ENCODE measurements at regions not wholly inside any gene's neighbourhood (a gene's known extent, or its start where the extent isn't known, plus 50 kb on each side); places are given as distances from the start of the nearest gene placed in this dataset.

DNA sequence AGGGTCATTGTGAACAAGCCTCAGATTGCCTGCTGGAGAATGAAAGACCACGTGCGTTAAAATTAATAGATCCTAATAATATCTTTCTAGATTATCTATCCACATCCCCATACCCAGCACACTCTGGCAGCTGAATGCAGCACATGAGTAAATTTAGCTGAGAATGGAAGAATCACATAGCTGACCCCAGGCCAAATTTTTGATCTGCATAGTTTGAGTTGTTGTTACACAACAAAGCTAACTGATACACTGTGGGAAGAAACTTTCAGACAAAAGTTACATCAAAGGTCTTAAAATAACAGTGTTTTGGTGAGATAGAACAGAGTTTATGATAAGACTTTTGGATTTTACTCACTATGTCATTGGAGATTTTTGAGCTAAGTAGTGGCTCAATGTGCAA, 72.4 kb upstream of the ANXA10 start:
- Histone ChIP-seq H3K4me2 (ENCODE audit: insufficient read depth in 1 of 2, low read depth in 2 of 2, low read length in 2 of 2) (no peak overlapping the region), H3K27me3 (replicated peaks in 1 of 4; ENCODE audit: control insufficient read depth in 3 of 4, extremely low read depth in 1 of 4, insufficient read depth in 3 of 4, low read length in 3 of 4) (no peaks in the 10 kb centered on the region), H3K27ac (ENCODE audit: low read depth, low read length) (no peak overlapping the region), H3K79me1 (ENCODE audit: low read depth, low read length) (no peaks in the 10 kb centered on the region), H2AFZ (ENCODE audit: low read length) (no peak overlapping the region), H3K9me3 (ENCODE audit: insufficient read depth in 2 of 2, low read depth in 1 of 2, low read length in 1 of 2) (peaks cover 20 to 21% of the 10 kb centered on the region in 2 experiments), H3K79me2 (ENCODE audit: control insufficient read depth in 1 of 2, insufficient read depth in 2 of 2, low read length in 2 of 2) (no peaks in the 10 kb centered on the region), H3K23ac (ENCODE audit: insufficient read length) (no peak overlapping the region), H2BK12ac (ENCODE audit: low read depth, low read length) (no peak overlapping the region), H3K9ac (replicated peaks in 1 of 4; ENCODE audit: extremely low read depth in 1 of 4, low read depth in 3 of 4, low read length in 3 of 4) (no peak overlapping the region), H3K23me2 (ENCODE audit: low read depth, low read length) (no peaks in the 10 kb centered on the region), H3K18ac (ENCODE audit: extremely low read depth, low read length) (no peak overlapping the region), H3K56ac (replicated peaks; ENCODE audit: insufficient read length, low read depth, low read length) (no peak overlapping the region), H4K91ac (replicated peaks; ENCODE audit: insufficient read length, low read length) (no peak overlapping the region), H4K8ac (ENCODE audit: extremely low read depth, insufficient read depth, low read length) (no peak overlapping the region), H3K4ac (replicated peaks; ENCODE audit: insufficient read length, low read depth, low read length) (no peak overlapping the region), H4K20me1 (replicated peaks in 1 of 2; ENCODE audit: control insufficient read depth in 1 of 2, insufficient read depth in 2 of 2, low read length in 2 of 2) (no peaks in the 10 kb centered on the region), H2BK120ac (replicated peaks; ENCODE audit: low read depth, low read length) (no peak overlapping the region), H2BK20ac (ENCODE audit: low read length) (no peak overlapping the region), H2AK5ac (ENCODE audit: low read depth, low read length) (no peak overlapping the region), H4K5ac (ENCODE audit: insufficient read length, low read depth, low read length) (no peak overlapping the region), H3K4me1 (replicated peaks in 1 of 4; ENCODE audit: control insufficient read depth in 3 of 4, insufficient read depth in 4 of 4, low read length in 3 of 4) (no peaks in the 10 kb centered on the region; a peak in 1 of 7 replicates), H2BK5ac (ENCODE audit: low read depth, low read length) (no peak overlapping the region), H2BK15ac (ENCODE audit: low read length) (no peak overlapping the region), H3K4me3 (ENCODE audit: extremely low read depth in 1 of 4, insufficient read depth in 2 of 4, low read depth in 3 of 4, low read length in 4 of 4) (no peak overlapping the region), H3K14ac (ENCODE audit: insufficient read length) (no peak overlapping the region), H3K36me3 (ENCODE audit: control insufficient read depth in 2 of 4, insufficient read depth in 4 of 4, low read length in 3 of 4) (no peaks in the 10 kb centered on the region)
- no peak for FAIRE-seq
- ChIA-PET POLR2A (ENCODE audit: partially characterized antibody) (no interaction called here), CTCF (ENCODE audit: partially characterized antibody) (interaction anchor here (1.1 kb wide), 1 partner anchor 134 kb away, joined by 3 read pairs; no protein-coding TSS in a partner anchor)
- no peak for DNase-seq (ENCODE audit: low read depth in 1 of 2, low spot score in 2 of 2)
- 93% methylated on average over 2 of the region's 2 CpGs; no CpG with 5 or more reads in 1 of the 2 experiments for WGBS, 2 experiments (ENCODE audit: extremely low coverage in 1 of 2, insufficient coverage in 1 of 2, insufficient read length in 1 of 2, insufficient replicate concordance in 2 of 2, low coverage in 1 of 2, low lambda C conversion rate in 2 of 2, missing lambda C conversion rate in 1 of 2)
- TF ChIP-seq CHD1 (IDR thresholded peaks at IDR 0.05; ENCODE audit: low read depth, low read length) (no peak), KDM1A (IDR thresholded peaks at IDR 0.05; ENCODE audit: borderline replicate concordance, low read length) (no peak), TAF1 (IDR thresholded peaks at IDR 0.05; ENCODE audit: low read depth, low read length) (no peak), BCL11A (IDR thresholded peaks at IDR 0.05; ENCODE audit: low read depth in 2 of 2, low read length in 2 of 2) (no peak), HDAC6 (IDR thresholded peaks at IDR 0.05; ENCODE audit: low read depth, low read length) (no peak), BACH1 (IDR thresholded peaks at IDR 0.05; ENCODE audit: low read length) (no peak), CEBPB (IDR thresholded peaks at IDR 0.05; ENCODE audit: low read depth, low read length) (no peak), TCF12 (IDR thresholded peaks at IDR 0.05; ENCODE audit: low read depth, low read length) (no peak), SIN3A (conservative IDR thresholded peaks at IDR 0.05 in 1 of 2, IDR thresholded peaks at IDR 0.05 in 1 of 2; ENCODE audit: low read depth in 1 of 2, low read length in 2 of 2) (no peak), POU5F1 (IDR thresholded peaks at IDR 0.05; ENCODE audit: low read depth, low read length) (no peak), RFX5 (IDR thresholded peaks at IDR 0.05; ENCODE audit: borderline replicate concordance, low read depth, low read length) (no peak), POLR2A (IDR thresholded peaks at IDR 0.05; ENCODE audit: control extremely low read depth in 1 of 2, low read depth in 2 of 2, low read length in 2 of 2) (no peak), RBBP5 (IDR thresholded peaks at IDR 0.05; ENCODE audit: borderline replicate concordance, low read depth, low read length) (no peak), JUND (IDR thresholded peaks at IDR 0.05; ENCODE audit: low read length) (no peak), BRCA1 (IDR thresholded peaks at IDR 0.05; ENCODE audit: low read depth, low read length) (no peak)
- TF ChIP-seq, protein P1, sequence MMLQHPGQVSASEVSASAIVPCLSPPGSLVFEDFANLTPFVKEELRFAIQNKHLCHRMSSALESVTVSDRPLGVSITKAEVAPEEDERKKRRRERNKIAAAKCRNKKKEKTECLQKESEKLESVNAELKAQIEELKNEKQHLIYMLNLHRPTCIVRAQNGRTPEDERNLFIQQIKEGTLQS (IDR thresholded peaks at IDR 0.05; ENCODE audit: insufficient read depth, low read depth, low read length): no peak
